ENCODE measurements at regions not wholly inside any gene's neighbourhood (a gene's known extent, or its start where the extent isn't known, plus 50 kb on each side); places are given as distances from the start of the nearest gene placed in this dataset.
"Not testable (repeated sequence)": the region's sequence is repeated elsewhere in the genome, so short reads cannot be mapped to it uniquely, and the experiment has no call there.

GRCh38 chr12:72178871-72179270 lies 93.3 kb upstream of the TRHDE start (continued):
- no peak for TF ChIP-seq SNAPC5 (CRISPR knock-in tag; IDR thresholded peaks at IDR 0.05; ENCODE audit: borderline replicate concordance)
- no peak for TF ChIP-seq ZNF431 (CRISPR knock-in tag; IDR thresholded peaks at IDR 0.05; ENCODE audit: borderline replicate concordance, low read depth)
- no peak for TF ChIP-seq ZBTB20 (CRISPR knock-in tag; IDR thresholded peaks at IDR 0.05; ENCODE audit: borderline replicate concordance, low read depth)
- no peak for TF ChIP-seq SCMH1 (CRISPR knock-in tag; IDR thresholded peaks at IDR 0.05; ENCODE audit: borderline replicate concordance)

- no peaks in the 10 kb centered on the region for H3K79me2 ChIP-seq (ENCODE audit: insufficient read depth, low read length)
- in situ Hi-C loops (cut with HindIII; ENCODE audit: extremely low pct_ligation_motif_present, low pct_unique_long_range_greater_than_20kb) (no loop called here), intact Hi-C loops (cut with micrococcal nuclease; ENCODE audit: unreplicated experiment) (no loop called here)
- ATAC-seq, result no peak
- no peaks in the 10 kb centered on the region for H4K20me1 ChIP-seq (ENCODE audit: insufficient read depth, low read length)
- no peaks in the 10 kb centered on the region for H3K9me3 ChIP-seq (ENCODE audit: low read length)
- WGBS (ENCODE audit: low lambda C conversion rate), result 8% methylated on average over 1 of the region's 1 CpG
- no peak overlapping the region for H3K4me2 ChIP-seq (ENCODE audit: low read depth, low read length)
- ChIA-PET POLR2A (no interaction called here), CTCF (ENCODE audit: low intra/inter-chr PET ratio, low total read pairs) (no interaction called here)
- no peak overlapping the region for H2AFZ ChIP-seq (ENCODE audit: low read length)
- BruUV-seq (replicated peaks), result no TSS peak
- no peaks in the 10 kb centered on the region for H3K36me3 ChIP-seq (replicated peaks in 1 of 2; ENCODE audit: control insufficient read depth in 1 of 2, insufficient read depth in 2 of 2, low read length in 2 of 2)
- no peaks in the 10 kb centered on the region for H3K4me1 ChIP-seq (ENCODE audit: insufficient read depth, low read length)
- no peak overlapping the region for H3K9ac ChIP-seq (ENCODE audit: insufficient read depth, low read depth, low read length)
- TF ChIP-seq SNRNP70 (IDR thresholded peaks at IDR 0.05; ENCODE audit: low read depth, low read length) (no peak), ZNF891 (CRISPR knock-in tag; IDR thresholded peaks at IDR 0.05) (no peak), MYNN (CRISPR knock-in tag; IDR thresholded peaks at IDR 0.05; ENCODE audit: low read depth) (no peak), DBP (CRISPR knock-in tag; IDR thresholded peaks at IDR 0.05; ENCODE audit: not compliant biosample characterization) (no peak), FIP1L1 (IDR thresholded peaks at IDR 0.05; ENCODE audit: borderline replicate concordance, insufficient read depth, low read depth, low read length) (no peak), ELF1 (CRISPR knock-in tag; IDR thresholded peaks at IDR 0.05) (no peak)
- TF ChIP-seq, protein P1, sequence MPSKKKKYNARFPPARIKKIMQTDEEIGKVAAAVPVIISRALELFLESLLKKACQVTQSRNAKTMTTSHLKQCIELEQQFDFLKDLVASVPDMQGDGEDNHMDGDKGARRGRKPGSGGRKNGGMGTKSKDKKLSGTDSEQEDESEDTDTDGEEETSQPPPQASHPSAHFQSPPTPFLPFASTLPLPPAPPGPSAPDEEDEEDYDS (CRISPR knock-in tag; IDR thresholded peaks at IDR 0.05), result no peak
- TF ChIP-seq, protein P2, sequence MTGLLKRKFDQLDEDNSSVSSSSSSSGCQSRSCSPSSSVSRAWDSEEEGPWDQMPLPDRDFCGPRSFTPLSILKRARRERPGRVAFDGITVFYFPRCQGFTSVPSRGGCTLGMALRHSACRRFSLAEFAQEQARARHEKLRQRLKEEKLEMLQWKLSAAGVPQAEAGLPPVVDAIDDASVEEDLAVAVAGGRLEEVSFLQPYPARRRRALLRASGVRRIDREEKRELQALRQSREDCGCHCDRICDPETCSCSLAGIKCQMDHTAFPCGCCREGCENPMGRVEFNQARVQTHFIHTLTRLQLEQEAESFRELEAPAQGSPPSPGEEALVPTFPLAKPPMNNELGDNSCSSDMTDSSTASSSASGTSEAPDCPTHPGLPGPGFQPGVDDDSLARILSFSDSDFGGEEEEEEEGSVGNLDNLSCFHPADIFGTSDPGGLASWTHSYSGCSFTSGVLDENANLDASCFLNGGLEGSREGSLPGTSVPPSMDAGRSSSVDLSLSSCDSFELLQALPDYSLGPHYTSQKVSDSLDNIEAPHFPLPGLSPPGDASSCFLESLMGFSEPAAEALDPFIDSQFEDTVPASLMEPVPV (CRISPR knock-in tag; IDR thresholded peaks at IDR 0.05), result no peak
- DNase-seq (ENCODE audit: low spot score), result no peak
- H3K27ac ChIP-seq (ENCODE audit: extremely low read length, insufficient read depth, low read length), result no peak overlapping the region
- no peaks in the 10 kb centered on the region for H3K27me3 ChIP-seq (ENCODE audit: control insufficient read depth in 1 of 2, insufficient read depth in 2 of 2, low read length in 2 of 2)
- H3K4me3 ChIP-seq (replicated peaks in 1 of 3; ENCODE audit: insufficient read depth in 1 of 3, low read depth in 2 of 3, low read length in 3 of 3), result no peak overlapping the region
- no peak for FAIRE-seq
Measured at GRCh38 chr12:72179841-72180240, 92.3 kb upstream of the TRHDE start.

DNA sequence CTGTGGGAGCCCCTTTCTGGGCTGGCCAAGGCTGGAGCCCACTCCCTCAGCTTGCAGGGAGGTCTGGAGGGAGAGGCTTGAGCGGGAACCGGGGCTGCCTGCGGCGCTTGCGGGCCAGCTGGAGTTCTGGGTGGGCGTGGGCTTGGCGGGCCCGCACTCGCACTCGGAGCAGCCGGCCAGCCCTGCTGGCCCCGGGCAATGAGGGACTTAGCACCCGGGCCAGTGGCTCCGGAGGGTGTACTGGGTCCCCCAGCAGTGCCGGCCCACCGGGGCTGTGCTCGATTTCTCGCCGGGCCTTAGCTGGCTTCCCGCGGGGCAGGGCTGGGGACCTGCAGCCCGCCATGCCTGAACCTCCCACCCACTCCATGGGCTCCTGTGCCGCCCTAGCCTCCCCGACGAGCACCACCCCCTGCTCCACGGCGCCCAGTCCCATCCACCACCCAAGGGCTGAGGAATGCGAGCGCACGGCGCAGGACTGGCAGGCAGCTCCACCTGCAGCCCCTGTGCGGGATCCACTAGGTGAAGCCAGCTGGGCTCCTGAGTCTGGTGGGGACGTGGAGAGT lies 87.1 kb upstream of the TRHDE start:
- in situ Hi-C loops (cut with HindIII; ENCODE audit: extremely low pct_ligation_motif_present, low pct_unique_long_range_greater_than_20kb); H3K9ac ChIP-seq (ENCODE audit: insufficient read depth, low read depth, low read length); DNase-seq (ENCODE audit: low spot score); H3K4me3 ChIP-seq (replicated peaks in 1 of 3; ENCODE audit: insufficient read depth in 1 of 3, low read depth in 2 of 3, low read length in 3 of 3); BruUV-seq (replicated peaks); H4K20me1 ChIP-seq (ENCODE audit: insufficient read depth, low read length); H3K4me1 ChIP-seq (ENCODE audit: insufficient read depth, low read length); H3K9me3 ChIP-seq (ENCODE audit: low read length); H3K79me2 ChIP-seq (ENCODE audit: insufficient read depth, low read length); H3K27me3 ChIP-seq (ENCODE audit: control insufficient read depth in 1 of 2, insufficient read depth in 2 of 2, low read length in 2 of 2); ATAC-seq; POLR2A ChIA-PET; CTCF ChIA-PET (ENCODE audit: low intra/inter-chr PET ratio, low total read pairs); H2AFZ ChIP-seq (ENCODE audit: low read length); H3K4me2 ChIP-seq (ENCODE audit: low read depth, low read length); H3K36me3 ChIP-seq (replicated peaks in 1 of 2; ENCODE audit: control insufficient read depth in 1 of 2, insufficient read depth in 2 of 2, low read length in 2 of 2); intact Hi-C loops (cut with micrococcal nuclease; ENCODE audit: unreplicated experiment); FAIRE-seq; H3K27ac ChIP-seq (ENCODE audit: extremely low read length, insufficient read depth, low read length): not testable (repeated sequence)
- no CpG with 5 or more reads among the region's 33 CpGs for WGBS (ENCODE audit: low lambda C conversion rate)

Data from HepG2 (cell line).